Gastrocnemius medialis (tissue), 4 donors: ENCODE measurements at regions not wholly inside any gene's neighbourhood (a gene's known extent, or its start where the extent isn't known, plus 50 kb on each side); places are given as distances from the start of the nearest gene placed in this dataset.

Experiments
- POLR2A ChIP-seq, 2 donors: fragments of 450-650 bp; IDR thresholded peaks; one replicate each; pipeline ENCODE4 v1.6.1; 2017; ENCODE audit warnings: antibody characterized with exemption in 2 of 2, mild to moderate bottlenecking in 2 of 2, moderate library complexity in 2 of 2
- TF ChIP-seq, protein P1 (sequence below), 5 experiments: fragments of 450-650 bp in 3 of 5; fragments of 200-600 bp in 2 of 5; sonication (generic) in 2 of 5; IDR thresholded peaks in 4 of 5; conservative IDR thresholded peaks in 1 of 5; 1 replicate in 4 of 5; 2 replicates in 1 of 5; pipeline ENCODE4 v1.5.1; 2016 to 2019; ENCODE audit warnings: antibody characterized with exemption in 5 of 5, mild to moderate bottlenecking in 3 of 5, moderate library complexity in 3 of 5

DNA sequence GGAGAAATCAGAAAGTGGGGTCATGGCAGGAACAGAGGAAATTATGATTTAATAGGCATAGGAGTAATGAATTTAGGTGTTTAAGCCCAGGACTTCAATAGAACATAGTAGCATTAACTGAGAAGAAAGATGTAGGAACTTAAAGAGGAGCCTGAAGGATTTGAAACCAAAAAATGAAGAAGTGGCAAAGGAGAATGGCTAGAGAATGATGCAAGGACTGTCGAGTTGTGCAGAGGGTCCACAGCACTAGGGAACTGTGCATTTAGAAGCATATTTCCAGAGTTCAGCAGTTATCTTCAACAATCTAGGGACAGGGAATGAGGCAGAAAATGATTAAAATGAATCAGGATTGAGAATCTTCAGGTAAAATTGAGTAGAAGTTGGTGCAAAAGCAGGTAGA is 328.1 kb upstream of the LYPLAL1 start:
- TF ChIP-seq, protein P1, sequence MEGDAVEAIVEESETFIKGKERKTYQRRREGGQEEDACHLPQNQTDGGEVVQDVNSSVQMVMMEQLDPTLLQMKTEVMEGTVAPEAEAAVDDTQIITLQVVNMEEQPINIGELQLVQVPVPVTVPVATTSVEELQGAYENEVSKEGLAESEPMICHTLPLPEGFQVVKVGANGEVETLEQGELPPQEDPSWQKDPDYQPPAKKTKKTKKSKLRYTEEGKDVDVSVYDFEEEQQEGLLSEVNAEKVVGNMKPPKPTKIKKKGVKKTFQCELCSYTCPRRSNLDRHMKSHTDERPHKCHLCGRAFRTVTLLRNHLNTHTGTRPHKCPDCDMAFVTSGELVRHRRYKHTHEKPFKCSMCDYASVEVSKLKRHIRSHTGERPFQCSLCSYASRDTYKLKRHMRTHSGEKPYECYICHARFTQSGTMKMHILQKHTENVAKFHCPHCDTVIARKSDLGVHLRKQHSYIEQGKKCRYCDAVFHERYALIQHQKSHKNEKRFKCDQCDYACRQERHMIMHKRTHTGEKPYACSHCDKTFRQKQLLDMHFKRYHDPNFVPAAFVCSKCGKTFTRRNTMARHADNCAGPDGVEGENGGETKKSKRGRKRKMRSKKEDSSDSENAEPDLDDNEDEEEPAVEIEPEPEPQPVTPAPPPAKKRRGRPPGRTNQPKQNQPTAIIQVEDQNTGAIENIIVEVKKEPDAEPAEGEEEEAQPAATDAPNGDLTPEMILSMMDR (IDR thresholded peaks at IDR 0.05 in 4 of 5, conservative IDR thresholded peaks at IDR 0.05 in 1 of 5): no peak
- no peak for TF ChIP-seq POLR2A (IDR thresholded peaks at IDR 0.05)
